ENCODE measurements at regions not wholly inside any gene's neighbourhood (a gene's known extent, or its start where the extent isn't known, plus 50 kb on each side); places are given as distances from the start of the nearest gene placed in this dataset.
A peak's percentile ranks its signal among the peaks of the same experiment; 100 is the strongest.

GRCh38 chr5:130692770-130693169 is 472.3 kb downstream of the HINT1 start:
- H3K4me3 ChIP-seq (ENCODE audit: low read length), result no peak overlapping the region
- no peak for TF ChIP-seq CTCF (IDR thresholded peaks at IDR 0.05; ENCODE audit: insufficient read depth, low read depth, low read length, missing control alignments)
- no peak for DNase-seq (ENCODE audit: low read depth)

GRCh38 chr5:130689831-130690230 is 475.2 kb downstream of the HINT1 start:
- TF ChIP-seq CTCF (IDR thresholded peaks at IDR 0.05; ENCODE audit: insufficient read depth, low read depth, low read length, missing control alignments), result no peak
- H3K4me3 ChIP-seq (ENCODE audit: low read length), result no peak overlapping the region
- no peak for DNase-seq (ENCODE audit: low read depth)

- no peak for DNase-seq (ENCODE audit: low read depth)
- no peak for TF ChIP-seq CTCF (IDR thresholded peaks at IDR 0.05; ENCODE audit: insufficient read depth, low read depth, low read length, missing control alignments)
- no peak overlapping the region for H3K4me3 ChIP-seq (ENCODE audit: low read length)
These were observed 477.8 kb downstream of the HINT1 start for GRCh38 chr5:130687085-130687733.

- no peak for TF ChIP-seq CTCF (IDR thresholded peaks at IDR 0.05; ENCODE audit: insufficient read depth, low read depth, low read length, missing control alignments)
- DNase-seq (ENCODE audit: low read depth), result no peak
- no peak overlapping the region for H3K4me3 ChIP-seq (ENCODE audit: low read length)
These were observed 486.4 kb downstream of the HINT1 start for GRCh38 chr5:130678637-130679036.

GRCh38 chr5:130666462-130666861 is 498.6 kb downstream of the HINT1 start:
- no peak for DNase-seq (ENCODE audit: low read depth)
- no peak for TF ChIP-seq CTCF (IDR thresholded peaks at IDR 0.05; ENCODE audit: insufficient read depth, low read depth, low read length, missing control alignments)

GRCh38 chr5:130652176-130652575 is 512.9 kb downstream of the HINT1 start:
- no peak for TF ChIP-seq CTCF (IDR thresholded peaks at IDR 0.05; ENCODE audit: insufficient read depth, low read depth, low read length, missing control alignments)
- no peak overlapping the region for H3K4me3 ChIP-seq (ENCODE audit: low read length)
- peak; percentile 98 for DNase-seq (ENCODE audit: low read depth)

More at GRCh38 chr5:130666462-130666861, 498.6 kb downstream of the HINT1 start:
- H3K4me3 ChIP-seq (ENCODE audit: low read length), result no peak overlapping the region

GRCh38 chr5:130651440-130651839 is 513.6 kb downstream of the HINT1 start:
- no peak for DNase-seq (ENCODE audit: low read depth)
- no peak for TF ChIP-seq CTCF (IDR thresholded peaks at IDR 0.05; ENCODE audit: insufficient read depth, low read depth, low read length, missing control alignments)
- no peak overlapping the region for H3K4me3 ChIP-seq (ENCODE audit: low read length)

All from epithelial cell of esophagus (primary cell).